ENCODE measurements at regions not wholly inside any gene's neighbourhood (a gene's known extent, or its start where the extent isn't known, plus 50 kb on each side); places are given as distances from the start of the nearest gene placed in this dataset.
"Not testable (repeated sequence)": the region's sequence is repeated elsewhere in the genome, so short reads cannot be mapped to it uniquely, and the experiment has no call there.

DNA sequence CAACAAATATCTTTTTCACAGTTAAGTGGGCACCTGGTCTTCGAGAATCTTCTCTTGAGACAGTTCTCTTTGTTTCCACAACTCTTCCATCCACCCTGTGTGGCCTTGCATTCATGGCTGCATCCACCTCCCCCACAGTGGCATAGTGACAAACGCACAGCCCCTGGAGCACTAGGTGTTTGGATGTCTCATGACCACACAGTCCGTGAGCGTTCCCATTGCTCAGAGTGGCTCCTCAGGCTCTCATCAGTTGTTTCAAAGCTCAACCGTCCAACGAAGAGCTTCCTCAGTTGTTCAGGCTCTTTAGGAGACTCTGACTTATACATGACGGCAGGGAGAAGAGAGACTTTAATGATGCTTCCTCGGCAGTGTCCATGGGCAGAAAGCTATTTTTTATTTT lies 191.6 kb downstream of the CDRT15L2 start:
- no peak for DNase-seq

DNA sequence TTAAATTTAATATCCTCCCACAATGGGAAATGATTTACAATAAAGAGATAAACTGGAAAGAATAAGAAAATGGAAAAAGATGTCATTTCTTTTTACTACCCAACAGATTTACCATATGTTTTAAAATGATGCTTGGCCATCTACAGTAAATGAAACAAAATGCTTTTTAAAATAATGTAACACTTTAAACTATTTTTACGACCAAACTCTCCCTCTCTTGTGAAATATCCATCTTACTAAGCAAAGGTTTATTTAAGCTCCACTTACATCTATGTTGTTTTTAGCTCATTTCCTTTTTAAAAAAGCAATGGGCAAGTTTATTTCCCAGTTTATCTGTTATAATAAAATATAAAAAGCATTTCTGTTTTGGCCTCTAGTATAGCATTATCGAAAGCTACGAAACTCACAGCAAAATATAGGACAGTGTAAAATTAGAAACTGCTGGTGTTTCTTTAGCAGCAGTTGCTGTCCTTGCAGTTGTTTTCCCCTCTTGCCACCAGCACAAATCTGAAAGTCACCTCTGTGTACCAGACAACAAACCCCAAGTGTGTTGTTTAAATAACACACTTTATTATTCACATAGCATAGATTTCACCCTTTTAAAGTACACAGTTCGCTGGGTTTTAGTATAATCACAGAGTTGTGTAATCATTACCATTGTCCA lies 195.1 kb downstream of the CDRT15L2 start:
- no peak for DNase-seq

DNA sequence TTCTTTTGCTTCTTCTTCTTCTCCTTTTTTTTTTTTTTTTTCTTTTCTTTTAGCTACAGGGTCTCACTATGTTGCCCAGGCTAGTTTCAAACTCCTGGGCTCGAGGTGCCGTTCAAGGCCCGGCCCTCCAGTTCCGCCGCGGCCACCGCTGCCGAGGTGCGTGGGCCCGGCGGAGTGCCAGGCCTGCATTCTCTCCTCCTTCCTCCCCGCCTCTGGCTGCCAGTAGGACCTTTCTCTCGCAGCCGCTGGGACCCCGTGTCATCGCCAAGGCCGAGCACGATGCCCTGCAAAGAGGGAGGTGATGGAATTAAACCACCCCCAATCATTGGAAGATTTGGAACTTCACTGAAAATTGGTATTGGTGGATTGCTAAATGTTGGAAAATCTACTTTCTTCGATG lies 195.8 kb downstream of the CDRT15L2 start:
- no peak for DNase-seq

DNA sequence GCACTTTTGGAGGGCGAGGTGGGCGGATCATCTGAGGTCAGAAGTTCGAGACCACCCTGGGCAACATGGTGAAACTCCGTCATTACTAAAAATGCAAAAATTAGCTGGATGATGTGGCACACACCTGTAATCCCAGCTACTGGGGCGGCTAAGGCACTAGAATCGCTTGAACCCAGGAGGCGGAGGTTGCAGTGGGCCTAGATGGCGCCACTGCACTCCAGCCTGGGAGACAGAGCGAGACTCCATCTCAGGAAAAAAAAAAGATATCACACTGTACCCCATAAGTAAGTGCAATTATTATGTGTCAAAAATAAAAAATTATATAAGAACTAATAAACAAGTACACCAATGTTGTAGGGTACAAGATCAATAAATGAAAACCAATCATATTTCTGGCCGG lies 200.0 kb downstream of the CDRT15L2 start:
- no peak for DNase-seq

DNA sequence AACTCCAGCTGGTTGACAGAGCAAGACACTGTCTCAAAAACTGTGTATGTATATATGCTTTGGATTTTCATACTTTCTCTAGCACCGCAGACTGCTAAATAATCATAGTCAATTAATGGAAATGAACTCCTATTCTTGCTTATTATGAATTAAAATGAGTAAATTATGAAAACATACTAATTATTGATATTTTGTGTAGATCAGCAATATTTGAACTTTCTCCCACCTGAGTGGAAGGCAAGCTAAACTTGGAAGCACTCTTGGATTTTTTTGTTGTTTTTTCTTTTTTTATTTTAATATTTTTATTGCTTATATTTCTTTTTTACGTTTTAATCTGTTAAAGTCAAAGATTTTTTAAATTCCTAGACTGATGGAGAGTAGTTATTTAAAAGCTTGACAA lies 201.7 kb downstream of the CDRT15L2 start:
- DNase-seq = no peak

DNA sequence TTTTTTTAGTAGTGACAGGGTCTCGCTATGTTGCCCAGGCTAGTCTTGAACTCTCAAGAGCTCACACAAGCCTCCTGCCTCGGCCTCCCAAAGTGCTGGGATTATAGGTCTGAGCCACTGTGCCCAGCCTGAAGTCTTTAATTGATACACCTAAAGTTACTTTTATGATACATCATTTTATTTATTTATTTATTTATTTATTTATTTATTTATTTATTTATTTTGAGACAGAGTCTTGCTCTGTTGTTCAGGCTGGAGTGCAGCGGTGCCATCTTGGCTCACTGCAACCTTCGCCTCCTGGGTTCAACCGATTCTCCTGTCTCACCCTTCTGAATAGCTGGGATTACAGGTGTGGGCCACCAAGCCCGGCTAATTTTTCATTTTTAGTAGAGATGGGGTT lies 202.3 kb downstream of the CDRT15L2 start:
- not testable (repeated sequence) for DNase-seq

DNA sequence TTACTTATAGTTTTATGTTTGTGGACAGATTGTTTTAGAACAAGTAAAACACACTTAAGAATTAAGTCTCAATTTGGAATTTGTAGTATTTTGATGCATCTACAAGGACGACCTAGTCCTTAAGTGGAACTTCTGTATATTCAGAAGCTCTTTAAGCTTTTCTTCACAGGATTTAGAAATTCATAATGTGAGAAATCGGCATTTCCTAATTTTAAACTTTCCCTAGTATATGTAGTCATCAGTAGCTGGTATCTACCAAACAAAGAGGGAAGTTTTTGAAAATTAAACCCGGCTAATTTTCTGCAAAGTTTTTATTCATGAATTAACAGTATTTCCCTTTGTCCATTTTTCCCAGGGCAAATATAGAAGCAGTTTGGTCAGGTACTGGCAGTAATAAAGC lies 203.6 kb downstream of the CDRT15L2 start:
- no peak for DNase-seq

DNA sequence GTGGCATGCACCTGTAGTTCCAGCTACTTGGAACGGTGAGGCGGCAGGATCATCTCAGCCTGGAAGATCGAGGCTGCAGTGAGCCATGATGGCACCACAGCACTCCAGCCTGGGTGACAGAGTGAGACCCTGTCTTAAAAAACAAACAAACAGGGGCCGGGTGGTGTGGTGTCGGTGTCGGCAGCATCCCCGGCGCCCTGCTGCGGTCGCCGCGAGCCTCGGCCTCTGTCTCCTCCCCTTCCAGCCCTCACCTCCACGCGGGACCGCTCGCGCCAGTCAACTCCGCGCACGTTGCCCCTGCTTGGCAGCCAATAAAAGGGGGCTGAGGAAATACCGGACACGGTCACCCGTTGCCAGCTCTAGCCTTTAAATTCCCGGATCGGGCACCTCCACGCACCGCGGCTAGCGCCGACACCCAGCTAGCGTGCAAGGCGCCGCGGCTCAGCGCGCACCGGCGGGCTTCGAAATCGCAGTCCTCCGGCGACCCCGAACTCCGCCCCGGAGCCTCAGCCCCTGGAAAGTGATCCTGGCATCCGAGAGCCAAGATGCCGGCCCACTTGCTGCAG lies 204.7 kb downstream of the CDRT15L2 start:
- DNase-seq = no peak

DNA sequence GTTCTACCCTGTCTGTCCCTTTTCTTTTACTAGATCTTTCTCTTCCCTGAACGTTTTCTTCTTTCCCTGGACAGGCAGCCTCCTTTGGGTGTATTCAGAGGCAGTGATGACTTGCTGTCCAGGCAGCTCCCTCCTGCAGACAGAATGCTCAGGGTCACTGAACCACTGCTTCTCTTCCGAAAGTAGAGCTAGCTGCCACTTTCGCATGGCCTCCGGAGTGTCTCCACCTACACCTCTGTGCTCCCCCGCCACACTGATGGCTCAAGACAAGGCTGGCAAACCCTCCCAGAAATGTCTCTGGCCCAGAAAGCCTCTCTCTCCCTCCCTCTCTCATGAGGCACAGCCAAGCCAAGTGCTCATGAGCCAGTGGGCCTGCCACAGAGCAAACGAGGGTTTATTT lies 207.8 kb downstream of the CDRT15L2 start:
- DNase-seq = no peak

DNA sequence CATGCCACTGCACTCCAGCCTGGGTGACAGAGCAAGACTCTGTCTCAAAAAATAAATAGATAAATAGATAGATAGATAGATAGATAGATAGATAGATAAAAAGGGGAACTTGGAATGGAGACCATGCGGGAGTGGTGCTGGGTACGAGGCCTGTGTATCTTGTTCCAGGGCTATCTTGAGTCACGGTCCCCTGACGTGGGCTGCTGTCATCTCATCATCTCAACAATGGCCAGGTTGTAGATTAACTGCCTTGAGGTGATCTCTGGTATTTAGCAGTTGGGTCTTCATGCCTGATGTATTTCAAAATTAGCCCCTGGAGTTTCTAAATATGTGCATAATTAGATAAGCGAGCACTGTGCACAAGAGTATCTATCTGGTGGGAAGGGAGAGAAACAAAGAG lies 212.1 kb downstream of the CDRT15L2 start:
- DNase-seq = no peak

DNA sequence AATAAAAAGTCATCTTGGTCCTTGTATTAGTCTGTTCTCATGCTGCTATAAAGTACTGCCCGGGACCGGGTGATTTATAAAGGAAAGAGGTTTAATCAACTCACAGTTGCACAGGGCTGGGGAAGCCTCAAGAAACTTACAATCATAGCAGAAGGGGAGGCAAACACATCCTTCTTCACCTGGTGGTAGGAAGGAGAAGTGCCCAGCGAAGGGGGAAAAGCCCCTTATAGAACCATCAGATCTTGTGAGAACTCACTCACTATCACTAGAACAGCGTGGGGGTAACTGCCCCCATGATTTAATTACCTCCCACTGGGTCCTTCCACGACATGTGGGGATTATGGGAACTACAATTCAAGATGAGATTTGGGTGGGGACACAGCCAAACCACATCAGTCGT lies 215.0 kb downstream of the CDRT15L2 start:
- not testable (repeated sequence) for DNase-seq

DNA sequence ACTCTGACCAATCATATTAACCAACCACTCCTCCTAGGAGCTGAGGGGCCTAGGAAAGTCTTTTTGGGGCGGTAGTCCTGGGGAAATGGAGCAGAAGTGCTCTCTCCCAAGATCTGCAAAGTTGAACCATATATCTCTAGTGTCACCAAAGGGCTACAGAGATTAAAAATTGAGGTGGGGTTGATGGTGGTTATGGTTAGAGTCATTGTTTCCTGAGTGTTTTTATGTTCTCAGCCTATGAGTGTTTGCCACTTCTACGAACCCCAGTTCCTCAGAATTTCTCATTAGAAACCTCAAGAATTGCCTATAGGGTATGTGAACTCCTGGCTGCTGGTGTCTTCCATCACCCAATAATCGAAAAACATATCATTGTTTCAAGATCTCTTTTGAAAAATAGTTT lies 217.8 kb downstream of the CDRT15L2 start:
- no peak for DNase-seq

DNA sequence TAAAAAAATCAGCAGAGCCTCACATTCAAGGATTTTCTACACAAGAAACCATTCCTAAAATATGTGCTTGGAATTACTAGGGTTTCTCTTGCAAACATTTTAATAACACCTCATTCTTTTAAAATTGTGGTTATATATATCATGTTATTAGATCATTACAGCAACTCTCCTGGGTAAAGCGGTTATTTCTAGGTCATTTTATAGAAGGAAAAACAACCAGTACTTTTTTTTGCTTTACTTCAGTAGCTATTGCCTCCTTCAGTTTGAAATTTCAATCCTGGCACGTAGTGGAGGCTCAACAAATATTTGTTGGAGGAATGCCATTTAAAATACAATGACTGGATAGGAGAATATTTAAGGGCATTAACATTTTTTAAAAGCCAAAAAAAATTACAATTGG lies 220.6 kb downstream of the CDRT15L2 start:
- DNase-seq = no peak

DNA sequence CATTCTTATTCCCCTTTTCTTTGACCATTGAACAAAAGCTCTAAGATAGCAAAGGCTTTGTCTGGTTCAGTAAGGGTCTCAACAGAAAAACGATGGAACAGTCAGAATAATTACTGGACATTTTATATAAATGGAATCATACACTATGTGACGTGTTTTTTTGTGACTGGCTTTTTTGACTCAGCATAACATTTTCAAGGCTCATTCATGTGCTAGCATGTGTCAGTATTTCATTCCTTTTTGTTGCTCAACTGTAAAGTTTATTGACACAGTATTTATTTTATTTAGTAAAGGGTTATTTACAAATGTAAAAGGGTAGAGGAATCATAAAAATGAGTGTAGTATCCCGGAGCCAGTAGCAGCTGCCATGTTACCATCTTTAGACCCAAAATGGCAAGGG lies 226.2 kb downstream of the CDRT15L2 start:
- no peak for DNase-seq

DNA sequence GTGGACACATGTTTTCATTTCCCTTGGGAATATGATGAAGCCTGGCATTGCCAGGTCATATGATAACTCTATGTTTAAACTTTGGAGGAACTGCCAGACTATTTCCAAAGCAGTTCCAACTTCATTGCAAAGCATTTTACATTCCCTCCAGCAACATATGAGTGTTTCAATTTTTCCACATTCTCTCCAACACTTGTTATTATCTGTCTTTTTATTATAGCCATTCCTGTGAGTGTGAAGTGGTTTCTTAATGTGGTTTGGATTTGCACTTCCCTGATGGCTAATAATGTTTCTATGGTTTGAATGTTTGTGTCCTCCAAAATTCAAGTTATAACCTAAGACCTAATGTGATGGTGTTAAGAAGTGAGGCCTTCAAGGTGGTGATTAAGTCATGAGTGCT lies 228.0 kb downstream of the CDRT15L2 start:
- DNase-seq = not testable (repeated sequence)

DNA sequence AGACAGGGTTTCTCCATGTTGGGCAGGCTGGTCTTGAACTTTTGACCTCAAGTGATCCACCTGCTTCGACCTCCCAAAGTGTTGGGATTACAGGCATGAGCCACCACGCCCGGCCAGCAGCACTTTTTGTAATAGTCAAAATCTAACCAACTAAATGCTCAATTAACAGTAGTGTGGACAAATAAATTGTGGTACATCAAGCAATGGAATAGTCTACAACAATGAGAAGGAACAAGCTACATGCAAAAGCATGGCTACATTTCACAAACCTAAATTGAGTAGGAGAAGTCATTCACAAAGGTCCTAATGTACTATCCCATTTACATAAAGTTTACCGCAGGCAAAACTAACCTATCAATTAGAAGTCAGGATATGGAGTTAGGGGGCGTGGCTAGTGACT lies 227.4 kb downstream of the USP22 start:
- not testable (repeated sequence) for DNase-seq

DNA sequence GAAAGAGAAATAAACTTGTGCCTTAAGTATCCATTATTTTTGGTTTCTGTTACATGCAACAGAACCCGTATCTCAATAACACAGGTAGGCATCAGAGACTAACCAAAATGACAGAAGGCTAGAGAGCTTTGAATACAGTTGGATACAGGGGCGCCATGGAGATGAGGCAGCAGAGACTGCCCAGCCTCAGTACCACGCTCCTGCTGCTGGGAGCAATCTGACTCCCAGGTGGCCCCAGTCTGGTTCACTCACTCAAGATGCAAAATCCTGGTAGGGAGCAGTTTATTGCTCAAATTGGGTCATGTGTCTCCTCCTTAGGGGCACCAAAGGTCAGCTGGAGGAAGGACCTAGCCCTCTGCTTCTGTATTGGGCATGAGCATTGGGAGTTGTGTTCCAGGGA lies 218.9 kb downstream of the USP22 start:
- DNase-seq = no peak

DNA sequence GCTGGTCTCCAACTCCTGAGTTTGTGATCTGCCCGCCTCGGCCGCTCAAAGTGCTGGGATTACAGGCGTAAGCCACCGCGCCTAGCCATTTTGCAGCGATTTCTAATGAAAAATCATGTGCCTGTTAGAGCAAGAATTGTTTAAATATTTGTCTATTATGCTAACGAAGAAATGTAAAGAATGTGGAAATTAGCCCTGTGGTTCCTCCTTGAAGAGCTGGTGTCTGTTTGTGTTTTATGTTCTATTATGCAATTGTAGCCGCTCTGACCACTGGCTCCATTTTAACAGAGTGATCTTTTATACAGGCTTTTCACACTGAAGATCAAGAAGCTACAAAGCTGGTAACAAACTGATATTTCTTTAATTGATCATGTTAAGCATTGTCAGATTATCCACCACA lies 217.3 kb downstream of the USP22 start:
- no peak for DNase-seq

DNA sequence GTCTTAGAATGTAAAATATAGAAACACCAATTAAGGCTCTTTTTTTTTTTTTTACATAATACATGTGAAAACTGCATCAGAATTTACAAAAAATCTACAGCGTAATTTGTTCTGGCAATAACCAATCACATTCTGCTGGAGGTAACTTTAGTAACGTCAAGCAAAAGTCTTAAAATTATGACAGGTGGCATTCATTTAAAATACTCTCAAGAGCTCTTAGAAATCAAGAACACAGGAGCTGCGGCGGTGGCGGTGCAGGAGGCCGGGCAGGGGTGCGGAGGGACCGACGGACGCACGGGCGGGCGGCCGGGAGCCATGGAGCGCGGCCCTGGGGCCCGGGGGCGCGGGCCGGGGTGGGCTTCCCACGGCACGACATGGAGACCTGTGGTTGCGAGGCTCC lies 202.4 kb downstream of the USP22 start:
- not testable (repeated sequence) for DNase-seq

DNA sequence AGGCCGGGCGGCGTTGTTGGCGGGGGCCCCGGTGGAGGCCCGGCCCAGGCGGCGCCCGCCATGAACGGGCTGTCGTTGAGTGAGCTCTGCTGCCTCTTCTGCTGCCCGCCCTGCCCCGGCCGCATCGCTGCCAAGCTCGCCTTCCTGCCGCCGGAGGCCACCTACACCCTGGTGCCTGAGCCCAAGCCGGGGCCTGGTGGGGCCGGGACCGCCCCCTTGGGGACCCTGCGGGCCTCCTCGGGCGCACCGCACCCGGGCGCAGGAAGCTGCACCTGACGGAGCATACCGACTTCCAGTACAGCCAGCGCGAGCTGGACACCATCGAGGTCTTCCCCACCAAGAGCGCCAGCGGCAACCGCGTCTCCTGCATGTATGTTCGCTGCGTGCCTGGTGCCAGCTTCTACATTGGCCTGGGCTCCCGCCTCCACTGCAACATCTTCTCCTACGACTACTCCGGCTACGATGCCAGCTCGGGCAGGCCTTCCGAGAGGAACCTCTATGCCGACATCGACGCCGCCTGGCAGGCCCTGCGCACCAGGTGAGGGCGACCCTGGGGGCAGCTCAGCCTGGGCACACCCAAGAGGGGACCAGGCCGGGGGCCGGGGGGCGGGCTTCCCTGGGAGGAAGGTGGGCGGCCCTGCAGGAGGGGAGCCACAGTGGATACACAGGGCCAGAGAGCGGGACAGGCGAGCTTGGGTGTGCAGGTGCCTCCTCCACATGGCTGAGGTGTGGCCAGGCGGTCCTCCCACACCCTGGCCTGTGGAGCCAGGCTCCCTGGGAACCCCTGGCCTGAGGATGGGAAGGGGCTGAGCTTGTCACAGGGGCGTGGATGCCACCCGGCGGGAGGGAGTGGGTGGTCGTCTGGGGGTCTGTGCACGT lies 201.6 kb downstream of the USP22 start:
- peak; percentile 19 for DNase-seq

DNA sequence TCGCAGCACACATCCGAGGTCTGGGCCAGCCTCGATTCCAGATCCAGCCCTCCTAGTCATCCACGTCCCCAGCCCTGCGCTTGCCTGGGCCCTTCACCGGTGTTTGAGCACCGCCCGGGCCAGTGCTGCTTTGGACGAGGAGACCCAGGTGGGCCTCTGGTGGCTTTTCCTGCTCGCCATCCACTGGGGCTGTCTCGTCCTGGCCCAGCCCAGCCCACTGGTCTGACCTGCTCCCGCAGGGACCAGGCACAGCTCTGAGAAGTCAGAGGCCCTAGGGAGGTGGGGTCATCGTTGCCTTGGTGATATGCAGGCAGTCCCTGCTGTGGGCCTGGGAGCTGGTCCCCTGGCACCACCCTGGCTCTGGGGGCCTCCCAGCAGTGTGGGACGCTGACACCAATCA lies 200.8 kb downstream of the USP22 start:
- DNase-seq = not testable (repeated sequence)

DNA sequence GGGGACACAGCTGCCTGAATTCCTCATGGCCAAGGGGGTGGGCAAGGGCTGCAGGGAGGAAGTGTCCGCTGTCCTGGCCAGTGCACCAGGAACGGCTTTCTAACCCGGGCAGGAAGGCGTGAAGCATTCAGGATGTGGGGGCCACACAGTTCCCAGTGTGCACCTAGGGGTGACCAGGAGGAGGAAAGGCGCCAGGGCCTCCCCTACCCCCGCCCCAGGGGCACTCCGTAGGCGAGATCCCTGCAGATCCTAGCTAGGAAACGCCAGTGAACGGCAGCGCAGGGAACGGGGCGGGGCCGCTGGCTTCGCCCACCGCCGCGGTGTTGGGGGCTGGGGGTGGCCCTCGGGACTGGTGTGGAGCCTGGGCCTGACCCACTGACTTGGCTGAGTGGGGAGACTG lies 199.6 kb downstream of the USP22 start:
- DNase-seq = not testable (repeated sequence)

DNA sequence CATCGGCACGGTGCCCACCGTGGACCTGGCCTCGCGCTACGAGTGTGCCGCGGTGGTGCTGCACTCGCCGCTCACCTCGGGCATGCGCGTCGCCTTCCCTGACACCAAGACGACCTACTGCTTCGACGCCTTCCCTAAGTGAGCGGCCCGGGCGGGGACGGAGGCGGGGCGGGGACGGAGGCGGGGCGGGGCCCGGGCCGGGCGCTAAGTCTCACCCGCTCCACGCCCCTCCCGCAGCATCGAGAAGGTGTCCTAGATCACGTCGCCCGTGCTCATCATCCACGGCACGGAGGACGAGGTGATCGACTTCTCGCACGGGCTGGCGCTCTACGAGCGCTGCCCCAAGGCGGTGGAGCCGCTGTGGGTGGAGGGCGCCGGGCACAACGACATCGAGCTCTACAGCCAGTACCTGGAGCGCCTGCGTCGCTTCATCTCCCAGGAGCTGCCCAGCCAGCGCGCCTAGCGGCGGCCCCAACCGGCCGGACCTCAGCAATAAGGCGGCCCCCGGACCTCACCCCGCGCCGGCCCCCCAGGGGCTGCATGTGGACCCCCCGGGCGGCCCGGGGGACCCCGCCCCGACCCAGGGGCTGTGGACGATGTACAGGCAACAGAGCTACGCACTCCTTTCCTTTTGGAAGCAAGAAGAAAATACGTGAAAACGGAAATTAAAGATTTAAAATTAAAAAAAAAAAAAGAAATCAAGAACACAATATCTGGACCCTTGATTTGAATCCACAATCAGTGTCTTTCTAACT lies 198.8 kb downstream of the USP22 start:
- DNase-seq = not testable (repeated sequence)

Measured in right hindlimb (tissue), 1 donor.